Astrocyte of the spinal cord (primary cell): ENCODE measurements at regions not wholly inside any gene's neighbourhood (a gene's known extent, or its start where the extent isn't known, plus 50 kb on each side); places are given as distances from the start of the nearest gene placed in this dataset.
"Not testable (repeated sequence)": the region's sequence is repeated elsewhere in the genome, so short reads cannot be mapped to it uniquely, and the experiment has no call there.

ENCODE experiments used
- DNase-seq: peaks from one replicate; pipeline ENCODE4 v3.0.0; 2011; ENCODE audit warnings: low read depth, low spot score
- H3K4me3 ChIP-seq: 2 replicates; pipeline ENCODE4 v1.5.1; 2011; ENCODE audit warnings: low read depth, mild to moderate bottlenecking, low read length, moderate library complexity
- CTCF ChIP-seq: IDR thresholded peaks from 2 replicates; pipeline ENCODE4 v1.5.1; 2012; ENCODE audit warnings: low read depth, mild to moderate bottlenecking, low read length, inconsistent platforms
- in situ Hi-C: cut with HindIII; loops from 2 replicates; pipeline ENCODE4 v1.10.0; 2017; ENCODE audit warnings: low sequenced_read_pairs

GRCh38 chr9:30534455-30534854 lies 1850.0 kb upstream of the ACO1 start:
- TF ChIP-seq CTCF, result no peak
- in situ Hi-C loops, result no loop called here
- H3K4me3 ChIP-seq, result no peak overlapping the region
- DNase-seq, result no peak

GRCh38 chr9:30534896-30535295 lies 1849.5 kb upstream of the ACO1 start:
- in situ Hi-C loops, result no loop called here
- DNase-seq, result no peak
- no peak for TF ChIP-seq CTCF
- H3K4me3 ChIP-seq, result no peak overlapping the region

DNA sequence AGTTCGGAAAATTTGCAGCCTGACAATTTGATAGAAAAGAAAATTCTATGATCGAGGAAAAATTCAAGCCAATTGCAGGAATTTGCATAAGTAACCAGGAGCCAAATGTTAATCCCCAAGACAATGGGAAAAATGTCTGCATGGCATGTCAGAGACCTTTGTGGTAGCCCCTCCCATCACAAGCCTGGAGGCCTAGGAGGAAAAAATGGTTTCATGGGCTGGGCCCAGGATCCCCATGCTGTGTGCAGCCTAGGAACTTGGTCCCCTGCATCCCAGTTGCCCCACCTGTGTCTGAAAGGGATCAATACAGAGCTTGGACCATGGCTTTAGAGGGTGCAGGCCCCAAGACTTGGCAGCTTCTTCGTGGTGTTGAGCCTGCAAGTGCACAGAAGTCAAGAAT lies 1847.9 kb upstream of the ACO1 start:
- in situ Hi-C loops, result no loop called here
- no peak for TF ChIP-seq CTCF
- DNase-seq, result no peak
- H3K4me3 ChIP-seq, result no peak overlapping the region

GRCh38 chr9:30539696-30540095 lies 1844.7 kb upstream of the ACO1 start:
- in situ Hi-C loops, H3K4me3 ChIP-seq, DNase-seq: not testable (repeated sequence)

DNA sequence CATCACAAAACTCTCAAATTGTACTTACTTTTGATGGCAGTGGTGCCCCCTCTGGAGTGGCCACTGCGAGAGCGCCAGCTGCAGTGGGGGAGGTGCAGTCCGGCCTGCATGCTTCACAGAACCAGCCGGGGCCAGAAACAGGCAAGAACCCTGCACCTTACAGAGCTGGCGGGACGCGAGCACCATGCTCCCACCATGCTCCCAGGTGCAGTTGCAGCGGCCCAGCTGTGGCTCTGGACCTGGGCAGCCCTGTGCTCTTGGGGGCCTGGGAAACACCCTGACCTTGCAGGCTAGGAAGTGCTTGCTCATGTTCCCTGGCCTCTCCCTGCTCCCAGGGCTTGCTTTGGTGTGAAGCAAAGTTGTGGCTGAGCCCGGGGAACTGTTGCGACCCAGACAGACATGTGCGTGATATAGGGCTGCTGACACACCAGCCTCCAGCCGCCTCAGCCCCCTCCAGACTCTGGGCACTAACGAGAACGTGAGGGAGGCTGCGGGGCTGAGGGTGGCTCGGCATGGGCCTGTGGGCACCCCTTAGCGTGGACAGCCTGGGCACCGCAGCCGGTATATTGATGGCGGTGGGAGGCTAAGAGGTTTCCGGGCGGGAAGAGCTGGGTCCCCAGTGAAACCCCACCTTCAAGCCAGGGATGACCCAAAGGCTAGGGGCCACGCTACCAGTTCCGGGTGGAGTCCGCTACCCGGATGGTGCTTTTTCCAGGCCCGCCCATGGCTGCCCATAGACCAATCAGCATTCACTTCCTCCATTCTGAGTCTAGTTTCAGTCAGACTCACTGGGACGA lies 1809.9 kb upstream of the ACO1 start:
- in situ Hi-C loops, result no loop called here
- no peak for TF ChIP-seq CTCF
- H3K4me3 ChIP-seq, result no peak overlapping the region
- DNase-seq, result no peak

DNA sequence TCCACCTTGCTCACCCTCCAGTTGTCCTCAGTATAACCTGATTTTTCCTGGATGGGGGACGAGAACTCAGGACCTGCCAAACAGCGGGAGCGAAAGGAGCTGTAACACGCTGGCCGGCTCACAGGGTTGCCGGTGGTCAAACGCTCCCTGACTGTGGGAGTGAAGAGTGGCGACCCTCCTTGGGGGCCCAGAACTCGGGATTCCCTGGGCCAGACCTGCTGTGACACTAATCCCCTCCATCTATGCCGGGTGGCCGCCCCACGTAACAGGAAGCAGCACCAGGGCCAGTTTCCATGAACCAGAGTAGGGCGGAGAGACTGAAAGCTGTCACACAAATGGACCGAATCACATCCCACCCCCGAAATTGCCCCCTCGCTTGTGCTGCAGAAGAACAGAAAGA lies 1809.2 kb upstream of the ACO1 start:
- TF ChIP-seq CTCF, result no peak
- in situ Hi-C loops, result no loop called here
- no peak overlapping the region for H3K4me3 ChIP-seq
- DNase-seq, result no peak

- no peak overlapping the region for H3K4me3 ChIP-seq
- in situ Hi-C loops, result no loop called here
- no peak for DNase-seq
- no peak for TF ChIP-seq CTCF
Observed at GRCh38 chr9:30575691-30576090, 1808.8 kb upstream of the ACO1 start.
